ENCODE measurements at regions not wholly inside any gene's neighbourhood (a gene's known extent, or its start where the extent isn't known, plus 50 kb on each side); places are given as distances from the start of the nearest gene placed in this dataset.
"Not testable (repeated sequence)": the region's sequence is repeated elsewhere in the genome, so short reads cannot be mapped to it uniquely, and the experiment has no call there.

- not testable (repeated sequence) for DNase-seq (ENCODE audit: low read depth, low spot score)
Measured at GRCh38 chr6:3528081-3528671, 71.3 kb upstream of the SLC22A23 start.

GRCh38 chr6:3527651-3527977 lies 70.8 kb upstream of the SLC22A23 start:
- no peak for DNase-seq (ENCODE audit: low read depth, low spot score)

- DNase-seq (ENCODE audit: low read depth, low spot score) = no peak
Measured at GRCh38 chr6:3526962-3527650, 70.3 kb upstream of the SLC22A23 start.

- no peak for DNase-seq (ENCODE audit: low read depth, low spot score)
Measured at GRCh38 chr6:3525915-3526314, 69.1 kb upstream of the SLC22A23 start.

GRCh38 chr6:3524456-3524855 lies 67.6 kb upstream of the SLC22A23 start:
- DNase-seq (ENCODE audit: low read depth, low spot score) = no peak

- DNase-seq (ENCODE audit: low read depth, low spot score) = no peak
Measured at GRCh38 chr6:3523966-3524365, 67.1 kb upstream of the SLC22A23 start.

GRCh38 chr6:3523271-3523670 lies 66.4 kb upstream of the SLC22A23 start:
- no peak for DNase-seq (ENCODE audit: low read depth, low spot score)

- DNase-seq (ENCODE audit: low read depth, low spot score) = no peak
Measured at GRCh38 chr6:3522561-3523260, 65.9 kb upstream of the SLC22A23 start.

GRCh38 chr6:3520281-3521230 lies 63.7 kb upstream of the SLC22A23 start:
- no peak for DNase-seq (ENCODE audit: low read depth, low spot score)

GRCh38 chr6:3518356-3519190 lies 61.7 kb upstream of the SLC22A23 start:
- DNase-seq (ENCODE audit: low read depth, low spot score) = no peak

- no peak for DNase-seq (ENCODE audit: low read depth, low spot score)
Measured at GRCh38 chr6:3517350-3517749, 60.5 kb upstream of the SLC22A23 start.

- no peak for DNase-seq (ENCODE audit: low read depth, low spot score)
Measured at GRCh38 chr6:3516092-3516491, 59.2 kb upstream of the SLC22A23 start.

GRCh38 chr6:3515669-3516068 lies 58.8 kb upstream of the SLC22A23 start:
- DNase-seq (ENCODE audit: low read depth, low spot score) = no peak

GRCh38 chr6:3513416-3513815 lies 56.6 kb upstream of the SLC22A23 start:
- no peak for DNase-seq (ENCODE audit: low read depth, low spot score)

- no peak for DNase-seq (ENCODE audit: low read depth, low spot score)
Measured at GRCh38 chr6:3512832-3513231, 56.0 kb upstream of the SLC22A23 start.

- DNase-seq (ENCODE audit: low read depth, low spot score) = no peak
Measured at GRCh38 chr6:3510617-3511016, 53.8 kb upstream of the SLC22A23 start.

GRCh38 chr6:3510178-3510577 lies 53.3 kb upstream of the SLC22A23 start:
- DNase-seq (ENCODE audit: low read depth, low spot score) = no peak

- no peak for DNase-seq (ENCODE audit: low read depth, low spot score)
Measured at GRCh38 chr6:3509336-3509735, 52.5 kb upstream of the SLC22A23 start.

GRCh38 chr6:3506751-3507383 lies 50.0 kb upstream of the SLC22A23 start:
- no peak for DNase-seq (ENCODE audit: low read depth, low spot score)
